ENCODE measurements at regions not wholly inside any gene's neighbourhood (a gene's known extent, or its start where the extent isn't known, plus 50 kb on each side); places are given as distances from the start of the nearest gene placed in this dataset.

GRCh38 chr2:62596061-62596921, 90.3 kb upstream of the TMEM17 start:
- no peak for DNase-seq (ENCODE audit: low read depth in 2 of 2)

GRCh38 chr2:62595474-62595873, 89.5 kb upstream of the TMEM17 start:
- DNase-seq (ENCODE audit: low read depth in 2 of 2) = no peak

GRCh38 chr2:62593825-62594224, 87.8 kb upstream of the TMEM17 start:
- DNase-seq (ENCODE audit: low read depth in 2 of 2) = no peak

GRCh38 chr2:62591491-62591890, 85.5 kb upstream of the TMEM17 start:
- no peak for DNase-seq (ENCODE audit: low read depth in 2 of 2)

DNA sequence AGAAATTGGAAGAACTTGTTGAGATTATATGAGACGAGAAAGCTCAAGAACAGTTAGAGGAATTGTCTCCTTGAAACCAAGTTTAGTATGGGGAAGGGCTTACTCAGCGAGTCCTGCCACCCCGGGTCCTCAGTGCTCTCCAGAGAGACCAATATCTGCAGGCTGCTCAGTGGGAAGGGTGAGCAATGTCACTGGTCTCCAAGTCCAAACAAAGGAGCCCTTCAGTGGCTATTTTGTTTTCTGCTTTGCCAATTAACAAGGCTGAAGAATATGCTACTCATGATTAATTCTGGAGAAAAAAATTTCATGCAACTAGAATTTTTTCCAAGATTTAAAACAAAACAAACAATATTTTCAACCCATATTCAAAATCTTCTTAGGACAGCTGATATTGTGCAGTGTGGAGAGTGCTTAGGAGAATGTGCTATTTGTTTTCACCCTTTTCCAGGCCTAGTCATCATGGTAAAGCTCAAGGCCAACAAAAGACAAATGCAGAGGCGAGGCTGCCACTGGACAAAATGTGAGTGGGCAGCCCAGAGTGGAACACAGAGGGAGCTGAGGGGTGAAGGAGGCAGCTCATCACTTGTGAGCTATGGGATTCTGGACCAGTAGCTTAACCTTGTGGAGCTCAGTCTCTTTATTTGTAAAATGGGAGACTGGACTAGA, 83.8 kb upstream of the TMEM17 start:
- DNase-seq (ENCODE audit: low read depth in 2 of 2) = no peak

- DNase-seq (ENCODE audit: low read depth in 2 of 2) = no peak
Measured at GRCh38 chr2:62587592-62587991, 81.6 kb upstream of the TMEM17 start.

- DNase-seq (ENCODE audit: low read depth in 2 of 2) = no peak
Measured at GRCh38 chr2:62586981-62587380, 81.0 kb upstream of the TMEM17 start.

- no peak for DNase-seq (ENCODE audit: low read depth in 2 of 2)
Measured at GRCh38 chr2:62578803-62579640, 73.0 kb upstream of the TMEM17 start.

- DNase-seq (ENCODE audit: low read depth in 2 of 2) = no peak
Measured at GRCh38 chr2:62577994-62578781, 72.2 kb upstream of the TMEM17 start.

- DNase-seq (ENCODE audit: low read depth in 2 of 2) = no peak
Measured at GRCh38 chr2:62576276-62576939, 70.4 kb upstream of the TMEM17 start.

DNA sequence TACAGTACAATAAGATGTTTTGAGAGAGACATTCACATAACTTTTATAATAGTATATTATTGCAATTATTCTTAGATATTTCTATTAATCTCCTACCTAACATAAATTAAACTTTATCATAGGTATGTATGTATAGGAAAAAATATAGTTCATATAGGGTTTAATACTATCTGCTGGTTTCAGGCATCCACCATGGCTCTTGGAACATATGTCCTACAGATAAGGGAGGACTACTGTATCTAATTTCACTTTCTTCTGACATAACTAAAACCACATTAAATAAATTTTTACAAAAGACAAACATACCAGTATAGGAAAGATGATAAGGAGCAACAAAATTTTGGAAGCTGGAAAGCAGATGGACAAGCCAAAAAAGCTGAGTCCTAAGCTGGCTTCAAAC, 67.9 kb upstream of the TMEM17 start:
- DNase-seq (ENCODE audit: low read depth in 2 of 2) = no peak

DNA sequence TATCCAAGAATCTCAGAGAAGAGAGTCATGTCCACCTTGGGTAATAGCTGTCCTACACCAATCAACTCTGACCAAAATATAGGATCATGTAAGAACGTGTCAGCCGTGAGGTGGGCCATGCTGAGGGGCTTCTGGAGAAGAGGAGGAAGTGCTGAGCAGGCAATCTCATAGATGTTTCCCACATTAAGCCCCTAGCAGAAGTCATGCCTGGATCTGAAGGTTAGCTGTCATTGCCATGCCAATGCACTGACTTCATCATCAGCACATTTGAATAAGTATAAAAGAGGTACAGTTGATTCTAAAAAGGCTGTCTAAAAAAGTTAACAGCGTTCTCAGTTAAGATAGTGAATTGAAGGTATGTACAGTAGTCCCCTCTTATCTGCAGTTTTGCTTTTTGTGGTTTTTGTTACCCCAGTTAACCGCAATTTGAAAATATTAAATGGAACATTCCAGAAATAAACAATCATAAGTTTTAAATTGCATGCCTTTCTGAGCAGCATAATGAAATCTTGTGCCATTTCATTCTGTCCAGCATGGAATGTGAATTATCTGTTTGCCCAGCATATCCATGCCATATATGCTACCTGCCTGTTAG, 67.2 kb upstream of the TMEM17 start:
- DNase-seq (ENCODE audit: low read depth in 2 of 2) = no peak

DNA sequence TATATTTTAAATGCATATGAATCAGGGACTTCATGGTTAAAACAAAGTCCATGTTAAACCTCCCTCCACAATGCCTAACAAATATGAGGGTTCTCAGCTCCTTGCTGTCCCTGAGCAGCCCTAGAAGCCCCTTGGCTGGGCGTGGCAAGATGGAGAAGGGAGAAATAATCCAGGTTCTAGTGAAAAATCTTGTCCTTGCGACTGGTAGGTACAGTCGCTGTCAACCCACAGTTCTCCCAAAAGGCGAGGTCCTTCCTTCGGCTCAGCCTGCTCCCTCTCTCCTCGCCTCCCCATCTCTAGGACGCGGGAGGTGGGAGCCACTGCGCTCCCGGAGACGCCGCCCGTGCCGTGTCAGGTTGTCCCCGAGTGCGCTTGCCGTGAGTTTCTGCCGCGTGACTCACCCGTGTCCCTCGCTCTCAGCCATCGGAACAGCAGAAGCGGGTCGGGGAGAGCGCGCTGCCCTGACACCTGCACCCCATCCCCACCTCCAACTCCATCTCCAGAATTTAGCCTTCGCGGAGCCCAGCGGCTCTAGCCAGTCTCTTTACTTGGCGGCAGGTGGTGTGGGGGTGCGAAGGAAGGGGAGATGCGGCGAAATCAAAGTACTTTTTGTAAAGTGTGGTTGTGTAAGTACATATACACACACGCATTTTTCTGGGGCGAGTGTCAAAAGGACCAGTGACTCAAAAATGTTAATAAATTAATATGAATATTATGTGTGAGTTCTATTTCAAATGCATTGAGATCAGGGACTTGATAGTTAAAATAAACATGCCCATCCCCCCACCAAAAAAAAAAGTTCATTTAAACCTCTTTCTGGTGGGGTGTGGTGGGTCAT, 65.1 kb upstream of the TMEM17 start:
- DNase-seq (ENCODE audit: low read depth in 2 of 2) = peak in 1 of 2 donors; percentile 2

GRCh38 chr2:62569907-62570841, 64.2 kb upstream of the TMEM17 start:
- no peak for DNase-seq (ENCODE audit: low read depth in 2 of 2)

- DNase-seq (ENCODE audit: low read depth in 2 of 2) = no peak
Measured at GRCh38 chr2:62568983-62569837, 63.2 kb upstream of the TMEM17 start.

DNA sequence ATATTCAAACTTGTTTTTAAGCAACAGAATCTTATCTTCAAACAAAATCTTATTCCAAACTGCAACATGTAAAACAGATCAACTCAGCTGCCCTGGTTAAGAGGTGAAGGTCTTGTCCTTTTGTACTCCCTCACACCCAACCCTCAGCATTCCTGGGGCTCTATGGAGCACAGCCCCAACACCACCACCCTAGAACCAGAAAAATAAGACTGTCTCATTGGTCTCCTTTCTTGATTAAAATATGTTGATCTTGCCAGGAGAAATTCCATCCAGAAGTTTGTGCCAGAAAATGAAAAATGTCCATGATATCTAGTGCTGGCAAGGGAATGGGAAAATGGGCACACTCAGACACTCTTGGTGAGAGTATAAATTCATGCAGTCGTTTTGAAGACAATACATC, 62.1 kb upstream of the TMEM17 start:
- DNase-seq (ENCODE audit: low read depth in 2 of 2) = no peak

DNA sequence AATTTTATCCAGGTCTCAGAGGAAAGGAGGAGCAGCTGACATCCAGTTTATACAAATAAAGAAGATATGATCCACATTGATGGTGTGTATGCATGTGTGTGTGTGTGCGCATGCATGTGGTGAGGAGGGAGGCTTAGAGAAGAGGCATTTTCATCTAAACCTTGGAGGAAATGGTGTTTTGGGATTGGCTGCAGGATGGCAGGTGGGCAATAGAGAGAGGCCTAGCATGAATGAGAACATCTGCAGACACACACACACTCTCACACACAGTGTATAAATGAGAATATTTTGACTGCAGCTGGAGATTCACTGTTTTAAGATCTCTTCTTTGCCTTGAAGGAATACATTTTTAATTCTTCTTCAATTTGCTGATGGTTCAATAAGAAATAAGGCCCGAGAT, 61.7 kb upstream of the TMEM17 start:
- DNase-seq (ENCODE audit: low read depth in 2 of 2) = no peak

DNA sequence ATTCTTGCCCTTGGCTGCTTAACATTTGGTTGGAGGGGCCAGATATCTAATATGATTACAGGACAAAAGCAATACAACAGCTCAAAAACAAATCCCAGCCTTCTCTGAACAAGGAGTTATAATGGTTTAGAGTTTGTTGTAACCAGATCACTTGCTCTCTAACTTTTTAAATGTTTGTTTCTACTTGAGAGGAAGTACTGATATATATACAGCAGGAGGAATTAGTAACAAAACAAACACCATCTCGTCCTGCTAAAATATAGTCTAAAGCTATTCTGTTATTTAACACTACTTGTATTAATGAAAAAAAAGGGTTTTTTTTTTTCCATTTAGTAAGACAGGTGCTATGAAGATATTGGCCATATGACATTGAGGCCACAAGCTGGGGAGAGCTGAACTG, 60.9 kb upstream of the TMEM17 start:
- no peak for DNase-seq (ENCODE audit: low read depth in 2 of 2)

Measured in stimulated activated CD8-positive, alpha-beta memory T cell treated with anti-CD3 and anti-CD28 coated beads, Interleukin-15, amount 100 ng/mL, for 48 hours (primary cell).